Transverse colon (tissue), 3 donors: ENCODE measurements at regions not wholly inside any gene's neighbourhood (a gene's known extent, or its start where the extent isn't known, plus 50 kb on each side); places are given as distances from the start of the nearest gene placed in this dataset.

Experiments
- CTCF ChIP-seq, 5 experiments: fragments of 200-600 bp in 3 of 5; fragments of 450-650 bp in 2 of 5; sonication (generic) in 3 of 5; IDR thresholded peaks; 1 replicate in 2 of 5; 2 replicates in 3 of 5; pipeline ENCODE4 v1.5.1; 2016 to 2017; ENCODE audit warnings: antibody characterized with exemption in 5 of 5, inconsistent platforms in 3 of 5, mild to moderate bottlenecking in 2 of 5, moderate library complexity in 1 of 5
- POLR2A ChIP-seq: fragments of 450-650 bp; IDR thresholded peaks from one replicate; pipeline ENCODE4 v1.6.1; 2016; ENCODE audit warnings: antibody characterized with exemption, mild to moderate bottlenecking, moderate library complexity

- TF ChIP-seq POLR2A (no peak), CTCF (IDR thresholded peaks at IDR 0.05) (no peak)
Measured at GRCh38 chr9:95815961-95816360, 59.5 kb upstream of the ERCC6L2 start.
